Loucy (cell line): ENCODE measurements at regions not wholly inside any gene's neighbourhood (a gene's known extent, or its start where the extent isn't known, plus 50 kb on each side); places are given as distances from the start of the nearest gene placed in this dataset.

Experiments used
- CTCF ChIP-seq: fragments of 200-600 bp; sonication (generic); conservative IDR thresholded peaks from 2 replicates; pipeline ENCODE4 v1.5.1; 2014; ENCODE audit warnings: mild to moderate bottlenecking, antibody characterized with exemption, low read length
- EZH2phosphoT487 ChIP-seq: fragments of 200-600 bp; IDR thresholded peaks from 2 replicates; pipeline ENCODE4 v1.6.1; 2018; ENCODE audit warnings: antibody characterized with exemption, mild to moderate bottlenecking, moderate library complexity, borderline replicate concordance

- no peak for TF ChIP-seq CTCF
- TF ChIP-seq EZH2phosphoT487, result no peak
These were observed 465.2 kb downstream of the MIAT start for GRCh38 chr22:27122574-27122973.
